Endothelial cell of umbilical vein (primary cell): ENCODE measurements at regions not wholly inside any gene's neighbourhood (a gene's known extent, or its start where the extent isn't known, plus 50 kb on each side); places are given as distances from the start of the nearest gene placed in this dataset.

ENCODE experiments used
- BruUV-seq: library from RNA; stranded (reverse); fragments of 400-500 nt; replicated peaks from 2 replicates; lab custom pipeline; 2021; lab: Mats Ljungman, UMichigan
- CTCF ChIA-PET: fragments of 300-600, 350-600 bp; sonication (Branson Sonifier 250); formaldehyde crosslinking; loops from one replicate; lab custom pipeline; 2021; ENCODE audit warnings: antibody characterized with exemption, inconsistent platforms; lab: Charles Lee
- POLR2A ChIA-PET: fragments of 300-600, 350-600 bp; sonication (Branson Sonifier 250); formaldehyde crosslinking; loops from one replicate; lab custom pipeline; 2021; ENCODE audit warnings: antibody characterized with exemption, inconsistent platforms; lab: Charles Lee
- DNase-seq: peaks from one replicate; pipeline ENCODE4 v3.0.0-alpha.2; 2011; ENCODE audit warnings: low read depth, low spot score
- FAIRE-seq: peaks from 2 replicates; lab custom pipeline; 2011; peaks lifted over from hg19 to GRCh38; lab: Jason Lieb, UNC
- H2AFZ ChIP-seq: 2 replicates; pipeline ENCODE4 v1.6.0; 2012; ENCODE audit warnings: low read depth, low read length, control low read depth, inconsistent platforms
- H3K27ac ChIP-seq: 2 replicates; pipeline ENCODE4 v1.5.1; 2011; ENCODE audit warnings: low read depth, mild to moderate bottlenecking, control low read depth, low read length, moderate library complexity; ENCODE audit not compliant: insufficient read depth
- H3K27me3 ChIP-seq, 2 experiments: 2 replicates each; pipeline versions ENCODE4 v1.6.0 to v1.6.1; 2011; ENCODE audit warnings: low read length in 2 of 2, mixed read lengths in 1 of 2; ENCODE audit not compliant: control insufficient read depth in 2 of 2, insufficient read depth in 2 of 2
- H3K36me3 ChIP-seq, 2 experiments: 2 replicates in 1 of 2; 3 replicates in 1 of 2; pipeline ENCODE4 v1.5.1; 2011; ENCODE audit warnings: low read length in 2 of 2, mild to moderate bottlenecking in 1 of 2, moderate library complexity in 1 of 2; ENCODE audit not compliant: control insufficient read depth in 2 of 2, insufficient read depth in 2 of 2; ENCODE audit errors: extremely low read depth in 1 of 2
- H3K4me1 ChIP-seq: 3 replicates; pipeline ENCODE4 v1.5.1; 2011; ENCODE audit warnings: mild to moderate bottlenecking, low read length; ENCODE audit not compliant: control insufficient read depth, insufficient read depth; ENCODE audit errors: extremely low read depth
- H3K4me2 ChIP-seq: 2 replicates; pipeline ENCODE4 v1.6.1; 2011; ENCODE audit warnings: low read length, control low read depth, mixed read lengths; ENCODE audit not compliant: insufficient read depth
- H3K4me3 ChIP-seq, 3 experiments: fragments of 200-600 bp in 1 of 3; sonication (generic), shearing (Covaris generic) in 1 of 3; replicated peaks in 1 of 3; 2 replicates each; pipeline ENCODE4 v1.5.1; 2011 to 2016; ENCODE audit warnings: control low read depth in 3 of 3, low read length in 3 of 3, mild to moderate bottlenecking in 2 of 3, inconsistent platforms in 1 of 3, low read depth in 1 of 3, moderate library complexity in 1 of 3; ENCODE audit not compliant: insufficient read depth in 1 of 3
- H3K79me2 ChIP-seq: 2 replicates; pipeline ENCODE4 v1.6.0; 2012; ENCODE audit warnings: low read length, inconsistent platforms; ENCODE audit not compliant: control insufficient read depth, insufficient read depth
- H3K9ac ChIP-seq: replicated peaks from 2 replicates; pipeline ENCODE3; 2011; ENCODE audit warnings: low read length, control low read depth; ENCODE audit not compliant: insufficient read depth; ENCODE audit errors: extremely low read depth
- H3K9me1 ChIP-seq: replicated peaks from 3 replicates; pipeline ENCODE4 v1.6.0; 2011; ENCODE audit warnings: mild to moderate bottlenecking, low read length; ENCODE audit not compliant: control insufficient read depth, insufficient read depth; ENCODE audit errors: extremely low read depth
- H3K9me3 ChIP-seq: replicated peaks from 2 replicates; pipeline ENCODE4 v1.5.1; 2012; ENCODE audit warnings: low read length, inconsistent platforms; ENCODE audit not compliant: control insufficient read depth, insufficient read depth
- H4K20me1 ChIP-seq: replicated peaks from 2 replicates; pipeline ENCODE3; 2011; ENCODE audit warnings: mild to moderate bottlenecking, low read length; ENCODE audit not compliant: control insufficient read depth, insufficient read depth; ENCODE audit errors: extremely low read depth
- EZH2 ChIP-seq: IDR thresholded peaks from 2 replicates; pipeline ENCODE4 v1.6.1; 2012; ENCODE audit warnings: borderline replicate concordance, low read depth, mild to moderate bottlenecking, moderate library complexity, low read length, inconsistent platforms; ENCODE audit not compliant: severe bottlenecking
- FOS ChIP-seq: IDR thresholded peaks from 2 replicates; pipeline ENCODE4 v1.6.1; 2011; ENCODE audit warnings: mild to moderate bottlenecking, low read length, moderate library complexity, borderline replicate concordance; ENCODE audit not compliant: insufficient read depth
- GATA2 ChIP-seq: IDR thresholded peaks from 2 replicates; pipeline ENCODE4 v1.7.0; 2011; ENCODE audit warnings: low read depth, mild to moderate bottlenecking, moderate library complexity, mixed read lengths, low read length; ENCODE audit not compliant: insufficient read length, insufficient read depth
- JUN ChIP-seq: IDR thresholded peaks from 2 replicates; pipeline ENCODE4 v1.6.1; 2011; ENCODE audit warnings: borderline replicate concordance, low read depth; ENCODE audit not compliant: insufficient read length, insufficient read depth
- MAX ChIP-seq: IDR thresholded peaks from 2 replicates; pipeline ENCODE4 v1.6.1; 2011; ENCODE audit not compliant: insufficient read depth, insufficient read length
- MYC ChIP-seq: IDR thresholded peaks from one replicate; pipeline ENCODE4 v1.6.1; 2011; ENCODE audit warnings: mild to moderate bottlenecking, low read depth, low read length
- POLR2A ChIP-seq: IDR thresholded peaks from 2 replicates; pipeline ENCODE4 v1.6.1; 2012; ENCODE audit warnings: low read depth, mild to moderate bottlenecking, control low read depth, low read length
- POLR2AphosphoS5 ChIP-seq: IDR thresholded peaks from 2 replicates; pipeline ENCODE4 v1.6.1; 2012; ENCODE audit warnings: low read depth, mild to moderate bottlenecking, control low read depth, low read length, moderate library complexity; ENCODE audit not compliant: insufficient read depth
- dilution Hi-C: fragments of 300-500 bp; cut with MboI; formaldehyde crosslinking; loops from one replicate; pipeline ENCODE4 v1.15.0; 2019; ENCODE audit warnings: low sequenced_read_pairs; ENCODE audit not compliant: extremely low pct_ligation_motif_present
- intact Hi-C: fragments of 100-400 bp; cut with micrococcal nuclease; formaldehyde crosslinking; loops from one replicate; pipeline ENCODE4 v1.10.0; 2022
- TF ChIP-seq, protein P1 (sequence below), 2 donors: IDR thresholded peaks; 1 replicate in 1 of 2; 2 replicates in 1 of 2; pipeline ENCODE4 v1.5.1; 2011; ENCODE audit warnings: low read length in 2 of 2, mild to moderate bottlenecking in 2 of 2, moderate library complexity in 2 of 2, control low read depth in 1 of 2, inconsistent platforms in 1 of 2, low read depth in 1 of 2; ENCODE audit not compliant: insufficient read depth in 1 of 2; ENCODE audit errors: extremely low read depth in 1 of 2

GRCh38 chr1:87426463-87427249 lies 98.0 kb downstream of the LMO4 start:
- Histone ChIP-seq H3K9me3 (no peaks in the 10 kb centered on the region), H3K36me3 (no peaks in the 10 kb centered on the region), H4K20me1 (no peaks in the 10 kb centered on the region), H3K27ac (no peak overlapping the region), H3K4me3 (no peak overlapping the region), H3K4me1 (no peaks in the 10 kb centered on the region), H3K79me2 (no peaks in the 10 kb centered on the region), H3K27me3 (no peaks in the 10 kb centered on the region), H2AFZ (no peak overlapping the region), H3K9me1 (no peaks in the 10 kb centered on the region), H3K9ac (no peak overlapping the region), H3K4me2 (no peak overlapping the region)
- intact Hi-C loops = no loop called here
- CTCF ChIA-PET = interaction anchor here (0.6 kb wide), 1 partner anchor 652 kb away, joined by 3 read pairs; no protein-coding TSS in a partner anchor
- FAIRE-seq (no peak), DNase-seq (no peak)
- no TSS peak for BruUV-seq
- POLR2A ChIA-PET = no interaction called here
- TF ChIP-seq JUN (no peak), MYC (no peak), FOS (no peak), GATA2 (no peak), MAX (no peak), POLR2A (no peak), POLR2AphosphoS5 (no peak), EZH2 (no peak)
- TF ChIP-seq, protein P1, sequence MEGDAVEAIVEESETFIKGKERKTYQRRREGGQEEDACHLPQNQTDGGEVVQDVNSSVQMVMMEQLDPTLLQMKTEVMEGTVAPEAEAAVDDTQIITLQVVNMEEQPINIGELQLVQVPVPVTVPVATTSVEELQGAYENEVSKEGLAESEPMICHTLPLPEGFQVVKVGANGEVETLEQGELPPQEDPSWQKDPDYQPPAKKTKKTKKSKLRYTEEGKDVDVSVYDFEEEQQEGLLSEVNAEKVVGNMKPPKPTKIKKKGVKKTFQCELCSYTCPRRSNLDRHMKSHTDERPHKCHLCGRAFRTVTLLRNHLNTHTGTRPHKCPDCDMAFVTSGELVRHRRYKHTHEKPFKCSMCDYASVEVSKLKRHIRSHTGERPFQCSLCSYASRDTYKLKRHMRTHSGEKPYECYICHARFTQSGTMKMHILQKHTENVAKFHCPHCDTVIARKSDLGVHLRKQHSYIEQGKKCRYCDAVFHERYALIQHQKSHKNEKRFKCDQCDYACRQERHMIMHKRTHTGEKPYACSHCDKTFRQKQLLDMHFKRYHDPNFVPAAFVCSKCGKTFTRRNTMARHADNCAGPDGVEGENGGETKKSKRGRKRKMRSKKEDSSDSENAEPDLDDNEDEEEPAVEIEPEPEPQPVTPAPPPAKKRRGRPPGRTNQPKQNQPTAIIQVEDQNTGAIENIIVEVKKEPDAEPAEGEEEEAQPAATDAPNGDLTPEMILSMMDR (IDR thresholded peaks at IDR 0.05; ENCODE audit: extremely low read depth in 1 of 2, insufficient read depth in 1 of 2, low read depth in 1 of 2, low read length in 2 of 2) = no peak
- dilution Hi-C loops = no loop called here
